Prostate gland (tissue), 2 donors: ENCODE measurements at regions not wholly inside any gene's neighbourhood (a gene's known extent, or its start where the extent isn't known, plus 50 kb on each side); places are given as distances from the start of the nearest gene placed in this dataset.

Source experiments
- DNase-seq: peaks from one replicate; pipeline ENCODE4 v3.0.0-alpha.2; 2019; ENCODE audit warnings: low spot score
- H3K27ac ChIP-seq, 2 donors: fragments of 200-600 bp; sonication (generic); 2 replicates each; pipeline ENCODE4 v1.5.1; 2017 to 2019
- H3K27me3 ChIP-seq: fragments of 200-600 bp; sonication (generic); replicated peaks from 2 replicates; pipeline ENCODE4 v1.5.1; 2019; ENCODE audit not compliant: insufficient read depth
- H3K36me3 ChIP-seq, 2 donors: fragments of 200-600 bp; sonication (generic); 1 replicate in 1 of 2; 2 replicates in 1 of 2; pipeline versions ENCODE4 v1.5.1 to v1.8.1; 2017 to 2019
- H3K4me1 ChIP-seq: fragments of 200-600 bp; sonication (generic); replicated peaks from 2 replicates; pipeline ENCODE4 v1.5.1; 2019
- H3K4me3 ChIP-seq, 2 donors: fragments of 200-600 bp; sonication (generic); 2 replicates each; pipeline ENCODE4 v1.5.1; 2017 to 2019
- H3K9me3 ChIP-seq: fragments of 200-600 bp; sonication (generic); 2 replicates; pipeline ENCODE4 v1.5.1; 2017
- CTCF ChIP-seq, 4 experiments: fragments of 200-600 bp in 2 of 4; fragments of 450-650 bp in 2 of 4; sonication (generic) in 2 of 4; IDR thresholded peaks; 1 replicate in 3 of 4; 2 replicates in 1 of 4; pipeline ENCODE4 v1.5.1; 2016 to 2019; ENCODE audit warnings: antibody characterized with exemption in 4 of 4, mild to moderate bottlenecking in 2 of 4, moderate library complexity in 2 of 4
- POLR2A ChIP-seq: fragments of 450-650 bp; IDR thresholded peaks from one replicate; pipeline ENCODE4 v1.6.1; 2016; ENCODE audit warnings: antibody characterized with exemption, mild to moderate bottlenecking
- POLR2AphosphoS5 ChIP-seq: sonication (generic); formaldehyde crosslinking; IDR thresholded peaks from one replicate; pipeline ENCODE4 v1.6.1; 2017; ENCODE audit warnings: antibody characterized with exemption
- WGBS: methylation state at CpG from one replicate; pipeline ENCODE4 v1.1.5; 2018; 5-methylcytosine and 5-hydroxymethylcytosine counted together
- intact Hi-C: fragments of 100-400 bp; cut with DNase I; formaldehyde crosslinking; loops from one replicate; pipeline ENCODE4 v1.14.2; 2022

- no peak for DNase-seq
- 85% methylated on average over 6 of the region's 6 CpGs for WGBS
- no peaks in the 10 kb centered on the region for H3K4me1 ChIP-seq
- no peaks in the 10 kb centered on the region for H3K9me3 ChIP-seq
- intact Hi-C loops: no loop called here
- no peaks in the 10 kb centered on the region for H3K36me3 ChIP-seq
- H3K27ac ChIP-seq: no peak overlapping the region
- TF ChIP-seq POLR2AphosphoS5 (no peak), POLR2A (no peak), CTCF (IDR thresholded peaks at IDR 0.05) (no peak)
- no peak overlapping the region for H3K4me3 ChIP-seq
- no peaks in the 10 kb centered on the region for H3K27me3 ChIP-seq
Observed at GRCh38 chr14:32009976-32010581, 67.0 kb upstream of the ARHGAP5 start.

- Histone ChIP-seq H3K27me3 (no peaks in the 10 kb centered on the region), H3K9me3 (no peaks in the 10 kb centered on the region), H3K27ac (no peak overlapping the region), H3K4me1 (no peaks in the 10 kb centered on the region), H3K4me3 (no peak overlapping the region), H3K36me3 (no peaks in the 10 kb centered on the region)
- intact Hi-C loops: no loop called here
- TF ChIP-seq POLR2AphosphoS5 (no peak), CTCF (IDR thresholded peaks at IDR 0.05) (no peak), POLR2A (no peak)
- 91% methylated on average over 4 of the region's 4 CpGs for WGBS
- no peak for DNase-seq
Observed at GRCh38 chr14:32010604-32011125, 66.4 kb upstream of the ARHGAP5 start.

GRCh38 chr14:32011225-32011624 is 65.9 kb upstream of the ARHGAP5 start:
- H3K4me1 ChIP-seq: no peaks in the 10 kb centered on the region
- no peak overlapping the region for H3K4me3 ChIP-seq
- H3K36me3 ChIP-seq: no peaks in the 10 kb centered on the region
- H3K9me3 ChIP-seq: no peaks in the 10 kb centered on the region
- WGBS: 93% methylated on average over 3 of the region's 3 CpGs
- no peak overlapping the region for H3K27ac ChIP-seq
- H3K27me3 ChIP-seq: no peaks in the 10 kb centered on the region
- no peak for DNase-seq
- TF ChIP-seq POLR2AphosphoS5 (no peak), CTCF (IDR thresholded peaks at IDR 0.05) (no peak), POLR2A (no peak)
- intact Hi-C loops: no loop called here

- Histone ChIP-seq H3K9me3 (no peaks in the 10 kb centered on the region), H3K27ac (no peak overlapping the region), H3K4me1 (no peaks in the 10 kb centered on the region), H3K27me3 (no peaks in the 10 kb centered on the region), H3K4me3 (no peak overlapping the region), H3K36me3 (no peaks in the 10 kb centered on the region)
- TF ChIP-seq CTCF (IDR thresholded peaks at IDR 0.05): no peak
- no peak for TF ChIP-seq POLR2AphosphoS5
- TF ChIP-seq POLR2A: no peak
- intact Hi-C loops: no loop called here
- DNase-seq: no peak
Observed at GRCh38 chr14:32012062-32012461, 65.0 kb upstream of the ARHGAP5 start.

- WGBS: 81% methylated on average over 1 of the region's 1 CpG
- intact Hi-C loops: no loop called here
- Histone ChIP-seq H3K4me3 (no peak overlapping the region), H3K27ac (no peak overlapping the region), H3K27me3 (no peaks in the 10 kb centered on the region), H3K4me1 (no peaks in the 10 kb centered on the region), H3K9me3 (no peaks in the 10 kb centered on the region), H3K36me3 (no peaks in the 10 kb centered on the region)
- TF ChIP-seq POLR2AphosphoS5 (no peak), CTCF (IDR thresholded peaks at IDR 0.05) (no peak), POLR2A (no peak)
- DNase-seq: no peak
Observed at GRCh38 chr14:32012571-32012970, 64.5 kb upstream of the ARHGAP5 start.
